Keratinocyte (primary cell): ENCODE measurements at regions not wholly inside any gene's neighbourhood (a gene's known extent, or its start where the extent isn't known, plus 50 kb on each side); places are given as distances from the start of the nearest gene placed in this dataset.

Experiments
- DNase-seq: peaks from one replicate; pipeline ENCODE4 v3.0.0-alpha.2; 2011; ENCODE audit warnings: low read depth, missing footprints, low spot score
- FAIRE-seq: peaks from 2 replicates; lab custom pipeline; 2011; peaks lifted over from hg19 to GRCh38; lab: Jason Lieb, UNC
- H2AFZ ChIP-seq: 2 replicates; pipeline ENCODE4 v1.6.0; 2012; ENCODE audit warnings: low read length, control low read depth, inconsistent platforms; ENCODE audit not compliant: control insufficient read depth
- H3K27ac ChIP-seq: 2 replicates; pipeline ENCODE4 v1.5.1; 2011; ENCODE audit warnings: low read length; ENCODE audit not compliant: control insufficient read depth, insufficient read depth
- H3K27me3 ChIP-seq: 3 replicates; pipeline ENCODE4 v1.6.0; 2011; ENCODE audit warnings: low read length; ENCODE audit not compliant: control insufficient read depth, insufficient read depth; ENCODE audit errors: extremely low read depth
- H3K36me3 ChIP-seq, 2 experiments: 2 replicates in 1 of 2; 3 replicates in 1 of 2; pipeline ENCODE4 v1.5.1; 2011; ENCODE audit warnings: low read length in 2 of 2, mild to moderate bottlenecking in 1 of 2; ENCODE audit not compliant: control insufficient read depth in 2 of 2, insufficient read depth in 2 of 2; ENCODE audit errors: extremely low read depth in 1 of 2
- H3K4me1 ChIP-seq: 3 replicates; pipeline ENCODE4 v1.5.1; 2011; ENCODE audit warnings: low read length; ENCODE audit not compliant: control insufficient read depth, insufficient read depth; ENCODE audit errors: extremely low read depth
- H3K4me2 ChIP-seq: 3 replicates; pipeline ENCODE4 v1.6.0; 2011; ENCODE audit warnings: low read depth, low read length; ENCODE audit not compliant: control insufficient read depth, insufficient read depth; ENCODE audit errors: extremely low read depth
- H3K4me3 ChIP-seq, 3 experiments: fragments of 200-600 bp in 1 of 3; sonication (generic) in 1 of 3; 2 replicates in 2 of 3; 3 replicates in 1 of 3; pipeline ENCODE4 v1.5.1; 2011 to 2016; ENCODE audit warnings: low read length in 3 of 3, mild to moderate bottlenecking in 3 of 3, control low read depth in 2 of 3, inconsistent platforms in 1 of 3, low read depth in 1 of 3, mixed read lengths in 1 of 3, mixed run types in 1 of 3, moderate library complexity in 1 of 3; ENCODE audit not compliant: control insufficient read depth in 2 of 3, insufficient read depth in 2 of 3; ENCODE audit errors: extremely low read depth in 1 of 3
- H3K79me2 ChIP-seq: 2 replicates; pipeline ENCODE4 v1.6.0; 2012; ENCODE audit warnings: low read length; ENCODE audit not compliant: control insufficient read depth, insufficient read depth
- H3K9ac ChIP-seq: 3 replicates; pipeline ENCODE4 v1.6.0; 2011; ENCODE audit warnings: low read length; ENCODE audit not compliant: control insufficient read depth, insufficient read depth; ENCODE audit errors: extremely low read depth
- H3K9me1 ChIP-seq: 3 replicates; pipeline ENCODE4 v1.6.0; 2011; ENCODE audit warnings: low read length; ENCODE audit not compliant: control insufficient read depth, insufficient read depth; ENCODE audit errors: extremely low read depth
- H3K9me3 ChIP-seq: 2 replicates; pipeline ENCODE4 v1.5.1; 2012; ENCODE audit warnings: low read depth, low read length; ENCODE audit not compliant: control insufficient read depth
- H4K20me1 ChIP-seq: 3 replicates; pipeline ENCODE4 v1.6.0; 2011; ENCODE audit warnings: low read length; ENCODE audit not compliant: control insufficient read depth, insufficient read depth; ENCODE audit errors: extremely low read depth
- CTCF ChIP-seq, 3 experiments: IDR thresholded peaks in 1 of 3; conservative IDR thresholded peaks in 1 of 3; optimal IDR thresholded peaks in 1 of 3; 2 replicates in 2 of 3; 3 replicates in 1 of 3; pipeline versions ENCODE3 to v1.5.1; 2011; ENCODE audit warnings: low read length in 3 of 3, mild to moderate bottlenecking in 3 of 3, moderate library complexity in 2 of 3, control low read depth in 1 of 3, inconsistent platforms in 1 of 3; ENCODE audit not compliant: insufficient read depth in 2 of 3; ENCODE audit errors: extremely low read depth in 1 of 3
- EZH2 ChIP-seq: IDR thresholded peaks from one replicate; pipeline ENCODE4 v1.6.1; 2012; ENCODE audit warnings: inconsistent platforms, mild to moderate bottlenecking, low read length, moderate library complexity
- dilution Hi-C: fragments of 300-500 bp; cut with MboI; formaldehyde crosslinking; loops from one replicate; pipeline ENCODE4 v1.7.0; 2020; ENCODE audit warnings: low sequenced_read_pairs; ENCODE audit not compliant: extremely low pct_ligation_motif_present

- no peak overlapping the region for H3K27ac ChIP-seq
Observed at GRCh38 chr11:27254744-27255446, 108.1 kb downstream of the CCDC34 start.

GRCh38 chr11:27253224-27253623, 109.8 kb downstream of the CCDC34 start:
- H3K4me1 ChIP-seq: no peaks in the 10 kb centered on the region
- H3K9me3 ChIP-seq: no peaks in the 10 kb centered on the region
- no peaks in the 10 kb centered on the region for H3K36me3 ChIP-seq
- no peak overlapping the region for H3K4me3 ChIP-seq
- TF ChIP-seq CTCF (optimal IDR thresholded peaks at IDR 0.05 in 1 of 3, IDR thresholded peaks at IDR 0.05 in 1 of 3, conservative IDR thresholded peaks at IDR 0.05 in 1 of 3; ENCODE audit: extremely low read depth in 1 of 3, insufficient read depth in 2 of 3, low read length in 3 of 3) (no peak), EZH2 (no peak)
- H3K4me2 ChIP-seq: no peak overlapping the region
- no peaks in the 10 kb centered on the region for H3K9me1 ChIP-seq
- H3K79me2 ChIP-seq: no peaks in the 10 kb centered on the region
- no peak overlapping the region for H3K9ac ChIP-seq
- no peaks in the 10 kb centered on the region for H4K20me1 ChIP-seq
- no peak overlapping the region for H3K27ac ChIP-seq
- no peaks in the 10 kb centered on the region for H3K27me3 ChIP-seq
- dilution Hi-C loops: no loop called here
- FAIRE-seq (no peak), DNase-seq (no peak)
- H2AFZ ChIP-seq: no peak overlapping the region

More at GRCh38 chr11:27254744-27255446, 108.1 kb downstream of the CCDC34 start:
- Histone ChIP-seq H3K9ac (no peak overlapping the region), H3K27me3 (no peaks in the 10 kb centered on the region), H3K36me3 (no peaks in the 10 kb centered on the region), H2AFZ (no peak overlapping the region), H3K4me3 (no peak overlapping the region), H3K9me1 (no peaks in the 10 kb centered on the region), H4K20me1 (no peaks in the 10 kb centered on the region), H3K9me3 (no peaks in the 10 kb centered on the region), H3K4me2 (no peak overlapping the region), H3K4me1 (no peaks in the 10 kb centered on the region), H3K79me2 (no peaks in the 10 kb centered on the region)
- dilution Hi-C loops: no loop called here
- no peak for TF ChIP-seq EZH2
- no peak for TF ChIP-seq CTCF (optimal IDR thresholded peaks at IDR 0.05 in 1 of 3, IDR thresholded peaks at IDR 0.05 in 1 of 3, conservative IDR thresholded peaks at IDR 0.05 in 1 of 3; ENCODE audit: extremely low read depth in 1 of 3, insufficient read depth in 2 of 3, low read length in 3 of 3)
- DNase-seq: no peak
- FAIRE-seq: no peak
